H9 (cell line): ENCODE measurements at regions not wholly inside any gene's neighbourhood (a gene's known extent, or its start where the extent isn't known, plus 50 kb on each side); places are given as distances from the start of the nearest gene placed in this dataset.

Experiments
- DNase-seq: peaks from one replicate; pipeline ENCODE4 v3.0.0-alpha.2; 2017
- H2AFZ ChIP-seq: one replicate; pipeline ENCODE4 v1.6.1; 2013; ENCODE audit warnings: mild to moderate bottlenecking, low read length, control low read depth, moderate library complexity
- H2AK5ac ChIP-seq: 2 replicates; pipeline ENCODE4 v1.6.1; 2013; ENCODE audit warnings: low read length, control low read depth, mixed read lengths; ENCODE audit not compliant: insufficient read length
- H2BK120ac ChIP-seq: one replicate; pipeline ENCODE4 v1.6.1; 2013; ENCODE audit warnings: low read depth, mild to moderate bottlenecking, low read length, control low read depth, inconsistent platforms; ENCODE audit not compliant: poor library complexity, severe bottlenecking
- H2BK12ac ChIP-seq: 2 replicates; pipeline ENCODE4 v1.6.1; 2013; ENCODE audit warnings: low read length, control low read depth, mixed read lengths, low read depth; ENCODE audit not compliant: insufficient read length
- H2BK15ac ChIP-seq: 2 replicates; pipeline ENCODE4 v1.6.1; 2013; ENCODE audit warnings: low read depth, low read length, control low read depth
- H2BK20ac ChIP-seq: one replicate; pipeline ENCODE4 v1.6.1; 2013; ENCODE audit warnings: low read depth, mild to moderate bottlenecking, low read length, control low read depth, inconsistent platforms; ENCODE audit not compliant: poor library complexity, severe bottlenecking
- H2BK5ac ChIP-seq: 2 replicates; pipeline ENCODE4 v1.6.1; 2013; ENCODE audit warnings: low read length, control low read depth, mixed read lengths; ENCODE audit not compliant: insufficient read length
- H3K14ac ChIP-seq: 2 replicates; pipeline ENCODE4 v1.6.1; 2013; ENCODE audit warnings: low read length, control low read depth; ENCODE audit not compliant: insufficient read depth
- H3K18ac ChIP-seq: 2 replicates; pipeline ENCODE4 v1.6.1; 2013; ENCODE audit warnings: low read depth, mild to moderate bottlenecking, mixed read lengths, low read length, control low read depth; ENCODE audit not compliant: insufficient read length
- H3K23ac ChIP-seq: 2 replicates; pipeline ENCODE4 v1.6.1; 2013; ENCODE audit warnings: low read length, control low read depth, mixed read lengths, low read depth; ENCODE audit not compliant: insufficient read length
- H3K23me2 ChIP-seq: 2 replicates; pipeline ENCODE4 v1.6.1; 2013; ENCODE audit warnings: low read depth, mild to moderate bottlenecking, mixed read lengths, low read length, control low read depth; ENCODE audit not compliant: insufficient read length, poor library complexity, severe bottlenecking
- H3K27ac ChIP-seq: 2 replicates; pipeline ENCODE4 v1.5.1; 2013; ENCODE audit warnings: low read length, control low read depth, mixed read lengths, low read depth; ENCODE audit not compliant: insufficient read length
- H3K27me3 ChIP-seq: 2 replicates; pipeline ENCODE4 v1.6.1; 2013; ENCODE audit warnings: low read length, control low read depth, inconsistent platforms; ENCODE audit not compliant: insufficient read depth
- H3K4ac ChIP-seq: 2 replicates; pipeline ENCODE4 v1.6.1; 2013; ENCODE audit warnings: low read depth, mild to moderate bottlenecking, control low read depth, inconsistent platforms, low read length, moderate library complexity
- H3K4me1 ChIP-seq: 2 replicates; pipeline ENCODE4 v1.6.1; 2013; ENCODE audit warnings: low read length, control low read depth, inconsistent platforms; ENCODE audit not compliant: insufficient read depth
- H3K4me2 ChIP-seq: 2 replicates; pipeline ENCODE4 v1.6.1; 2013; ENCODE audit warnings: low read length, control low read depth, mixed read lengths; ENCODE audit not compliant: insufficient read length, insufficient read depth
- H3K56ac ChIP-seq: 2 replicates; pipeline ENCODE4 v1.6.1; 2013; ENCODE audit warnings: low read depth, mild to moderate bottlenecking, mixed read lengths, low read length, control low read depth; ENCODE audit not compliant: insufficient read length
- H3K79me1 ChIP-seq: 2 replicates; pipeline ENCODE4 v1.6.1; 2013; ENCODE audit warnings: low read depth, mild to moderate bottlenecking, moderate library complexity, low read length, control low read depth, inconsistent platforms; ENCODE audit not compliant: insufficient read depth, poor library complexity, severe bottlenecking
- H3K79me2 ChIP-seq: 2 replicates; pipeline ENCODE4 v1.6.1; 2013; ENCODE audit warnings: low read length, control low read depth, inconsistent platforms; ENCODE audit not compliant: insufficient read depth
- H3K9ac ChIP-seq: 2 replicates; pipeline ENCODE4 v1.6.1; 2013; ENCODE audit warnings: low read length, control low read depth, mixed read lengths; ENCODE audit not compliant: insufficient read length; ENCODE audit errors: extremely low read depth
- H3K9me3 ChIP-seq: one replicate; pipeline ENCODE4 v1.6.1; 2013; ENCODE audit warnings: low read depth, low read length, inconsistent platforms; ENCODE audit not compliant: control insufficient read depth
- H3T11ph ChIP-seq: one replicate; pipeline ENCODE4 v1.6.1; 2013; ENCODE audit warnings: mild to moderate bottlenecking, low read length, control low read depth, inconsistent platforms
- H4K20me1 ChIP-seq: one replicate; pipeline ENCODE4 v1.6.1; 2013; ENCODE audit not compliant: control insufficient read depth, insufficient read length, insufficient read depth
- H4K5ac ChIP-seq: 2 replicates; pipeline ENCODE4 v1.6.1; 2013; ENCODE audit warnings: low read depth, mild to moderate bottlenecking, mixed read lengths, low read length, control low read depth; ENCODE audit not compliant: insufficient read length
- H4K8ac ChIP-seq: replicated peaks from 2 replicates; pipeline ENCODE4 v1.6.1; 2013; ENCODE audit warnings: low read length, control low read depth, mixed read lengths, low read depth; ENCODE audit not compliant: insufficient read length
- H4K91ac ChIP-seq: 2 replicates; pipeline ENCODE4 v1.6.1; 2013; ENCODE audit warnings: low read depth, mild to moderate bottlenecking, moderate library complexity, mixed read lengths, low read length, control low read depth; ENCODE audit not compliant: insufficient read length
- H3K27ac Mint-ChIP-seq, 3 experiments: 2 replicates in 2 of 3; 3 replicates in 1 of 3; pipeline ENCODE4 v1.8.0; 2020 to 2021; ENCODE audit warnings: mixed read lengths in 3 of 3, mild to moderate bottlenecking in 1 of 3, moderate library complexity in 1 of 3
- H3K27me3 Mint-ChIP-seq: 2 replicates; pipeline ENCODE4 v1.8.0; 2021; ENCODE audit warnings: low read depth, mild to moderate bottlenecking, moderate library complexity, mixed read lengths
- H3K36me3 Mint-ChIP-seq, 3 experiments: 2 replicates in 2 of 3; 3 replicates in 1 of 3; pipeline ENCODE4 v1.8.0; 2020 to 2021; ENCODE audit warnings: low read depth in 3 of 3, mixed read lengths in 3 of 3; ENCODE audit not compliant: insufficient read depth in 1 of 3
- H3K4me1 Mint-ChIP-seq, 2 experiments: 2 replicates each; pipeline ENCODE4 v1.8.0; 2020; ENCODE audit warnings: mixed read lengths in 2 of 2
- H3K4me3 Mint-ChIP-seq, 2 experiments: 2 replicates in 1 of 2; 3 replicates in 1 of 2; pipeline ENCODE4 v1.8.0; 2020 to 2021; ENCODE audit warnings: mild to moderate bottlenecking in 2 of 2, mixed read lengths in 2 of 2, moderate library complexity in 1 of 2
- H3K9me3 Mint-ChIP-seq, 2 experiments: 2 replicates in 1 of 2; 3 replicates in 1 of 2; pipeline ENCODE4 v1.8.0; 2020; ENCODE audit warnings: mild to moderate bottlenecking in 2 of 2, mixed read lengths in 2 of 2, moderate library complexity in 1 of 2
- CTCF ChIP-seq: fragments of 200-600 bp; sonication (generic); conservative IDR thresholded peaks from 3 replicates; pipeline ENCODE4 v1.8.0; 2021; ENCODE audit warnings: antibody characterized with exemption, mild to moderate bottlenecking

GRCh38 chr18:40485318-40485717 lies 1469.7 kb upstream of the PIK3C3 start:
- H3K79me1 ChIP-seq: no peaks in the 10 kb centered on the region
- no peaks in the 10 kb centered on the region for H3K27me3 ChIP-seq
- H3K23me2 ChIP-seq: no peaks in the 10 kb centered on the region
- no peak overlapping the region for H3K27ac ChIP-seq
- no peak overlapping the region for H2BK20ac ChIP-seq
- H3K4me1 ChIP-seq: no peaks in the 10 kb centered on the region
- H3K4ac ChIP-seq: no peak overlapping the region
- no peak for TF ChIP-seq CTCF
- H3K4me2 ChIP-seq: no peak overlapping the region
- H3K9me3 ChIP-seq: no peaks in the 10 kb centered on the region
- H2AK5ac ChIP-seq: no peak overlapping the region
- no peaks in the 10 kb centered on the region; a peak in 1 of 5 replicates for H3K9me3 Mint-ChIP-seq
- H2AFZ ChIP-seq: no peak overlapping the region
- H4K91ac ChIP-seq: no peak overlapping the region
- H2BK5ac ChIP-seq: no peak overlapping the region
- no peak overlapping the region for H3K4me3 Mint-ChIP-seq
- H3K27me3 Mint-ChIP-seq: no peaks in the 10 kb centered on the region
- no peak overlapping the region for H3T11ph ChIP-seq
- H3K9ac ChIP-seq: no peak overlapping the region
- H3K56ac ChIP-seq: no peak overlapping the region
- no peaks in the 10 kb centered on the region for H3K4me1 Mint-ChIP-seq
- no peak overlapping the region for H2BK15ac ChIP-seq
- H2BK120ac ChIP-seq: no peak overlapping the region
- H3K18ac ChIP-seq: no peak overlapping the region
- no peak for DNase-seq
- H4K8ac ChIP-seq: no peak overlapping the region
- H3K36me3 Mint-ChIP-seq: no peaks in the 10 kb centered on the region
- H3K23ac ChIP-seq: no peak overlapping the region
- no peak overlapping the region for H4K5ac ChIP-seq
- H2BK12ac ChIP-seq: no peak overlapping the region
- H3K27ac Mint-ChIP-seq: no peak overlapping the region
- H4K20me1 ChIP-seq: no peaks in the 10 kb centered on the region
- no peaks in the 10 kb centered on the region for H3K79me2 ChIP-seq
- no peak overlapping the region for H3K14ac ChIP-seq
